ENCODE measurements at regions not wholly inside any gene's neighbourhood (a gene's known extent, or its start where the extent isn't known, plus 50 kb on each side); places are given as distances from the start of the nearest gene placed in this dataset.

- Histone ChIP-seq H2AFZ (ENCODE audit: low read depth) (no peak overlapping the region), H3K36me3 (replicated peaks in 1 of 2; ENCODE audit: control insufficient read depth in 1 of 2, insufficient read depth in 2 of 2, low read length in 1 of 2) (no peaks in the 10 kb centered on the region), H3K79me2 (ENCODE audit: insufficient read depth) (no peaks in the 10 kb centered on the region), H3K9me2 (no peaks in the 10 kb centered on the region), H3K4me1 (ENCODE audit: control insufficient read depth in 1 of 2, insufficient read depth in 2 of 2, low read depth in 1 of 2, low read length in 1 of 2) (no peaks in the 10 kb centered on the region), H3K9me3 (no peaks in the 10 kb centered on the region), H3K27ac (ENCODE audit: low read depth in 2 of 2, low read length in 1 of 2) (no peak overlapping the region), H3F3A (replicated peaks; ENCODE audit: insufficient read depth) (no peaks in the 10 kb centered on the region), H3K4me3 (ENCODE audit: low read depth in 2 of 2, low read length in 1 of 2) (no peak overlapping the region), H3K4me2 (no peak overlapping the region), H3K27me3 (ENCODE audit: insufficient read depth) (no peaks in the 10 kb centered on the region), H4K20me1 (ENCODE audit: insufficient read depth) (no peaks in the 10 kb centered on the region), H3K9ac (no peak overlapping the region)
- TF ChIP-seq ELF1 (IDR thresholded peaks at IDR 0.05) (no peak), CTCF (IDR thresholded peaks at IDR 0.05) (no peak), TEAD4 (IDR thresholded peaks at IDR 0.05; ENCODE audit: borderline replicate concordance, insufficient read depth) (no peak), RCOR1 (IDR thresholded peaks at IDR 0.05; ENCODE audit: low read length) (no peak), YY1 (IDR thresholded peaks at IDR 0.05; ENCODE audit: low read depth) (no peak), REST (IDR thresholded peaks at IDR 0.05; ENCODE audit: low read depth, low read length) (no peak), RXRA (IDR thresholded peaks at IDR 0.05; ENCODE audit: borderline replicate concordance, low read depth) (no peak), NFIC (IDR thresholded peaks at IDR 0.05; ENCODE audit: borderline replicate concordance) (no peak), GABPA (IDR thresholded peaks at IDR 0.05; ENCODE audit: low read depth) (no peak), ZBTB33 (IDR thresholded peaks at IDR 0.05; ENCODE audit: borderline replicate concordance, low read depth) (no peak)
- ChIA-PET CTCF (no interaction called here), POLR2A (no interaction called here)
- no peak for DNase-seq
These were observed 234.4 kb upstream of the KIF2B start for GRCh38 chr17:53588317-53588716.

- Histone ChIP-seq H3K27me3 (ENCODE audit: insufficient read depth) (no peaks in the 10 kb centered on the region), H3K9ac (no peak overlapping the region), H3K4me2 (no peak overlapping the region), H3K79me2 (ENCODE audit: insufficient read depth) (no peaks in the 10 kb centered on the region), H3K4me3 (ENCODE audit: low read depth in 2 of 2, low read length in 1 of 2) (no peak overlapping the region), H3F3A (replicated peaks; ENCODE audit: insufficient read depth) (no peaks in the 10 kb centered on the region), H3K36me3 (replicated peaks in 1 of 2; ENCODE audit: control insufficient read depth in 1 of 2, insufficient read depth in 2 of 2, low read length in 1 of 2) (no peaks in the 10 kb centered on the region), H3K27ac (ENCODE audit: low read depth in 2 of 2, low read length in 1 of 2) (no peak overlapping the region), H3K4me1 (ENCODE audit: control insufficient read depth in 1 of 2, insufficient read depth in 2 of 2, low read depth in 1 of 2, low read length in 1 of 2) (no peaks in the 10 kb centered on the region), H3K9me3 (no peaks in the 10 kb centered on the region; the same call in 1 of the 2 replicates), H4K20me1 (ENCODE audit: insufficient read depth) (no peaks in the 10 kb centered on the region), H3K9me2 (no peaks in the 10 kb centered on the region), H2AFZ (ENCODE audit: low read depth) (no peak overlapping the region)
- POLR2A ChIA-PET, result no interaction called here
- DNase-seq, result no peak
- 61% methylated on average over 2 of the region's 2 CpGs for WGBS (ENCODE audit: low lambda C conversion rate)
- CTCF ChIA-PET, result no interaction called here
- no peak for TF ChIP-seq REST (IDR thresholded peaks at IDR 0.05; ENCODE audit: low read depth, low read length)
- no peak for TF ChIP-seq GATA2 (CRISPR knock-in tag; IDR thresholded peaks at IDR 0.05)
- TF ChIP-seq MEF2A (IDR thresholded peaks at IDR 0.05; ENCODE audit: borderline replicate concordance, low read depth), result no peak
- TF ChIP-seq SMC3 (IDR thresholded peaks at IDR 0.05; ENCODE audit: low read depth, low read length), result no peak
- no peak for TF ChIP-seq GABPA (IDR thresholded peaks at IDR 0.05; ENCODE audit: low read depth)
- no peak for TF ChIP-seq MXI1 (IDR thresholded peaks at IDR 0.05; ENCODE audit: low read depth, low read length)
- no peak for TF ChIP-seq USF2 (IDR thresholded peaks at IDR 0.05; ENCODE audit: borderline replicate concordance, low read depth, low read length)
- no peak for TF ChIP-seq EP300 (IDR thresholded peaks at IDR 0.05; ENCODE audit: borderline replicate concordance in 1 of 2, low read depth in 1 of 2, low read length in 1 of 2)
These were observed 248.7 kb upstream of the KIF2B start for GRCh38 chr17:53574038-53574437.
